ENCODE measurements at regions not wholly inside any gene's neighbourhood (a gene's known extent, or its start where the extent isn't known, plus 50 kb on each side); places are given as distances from the start of the nearest gene placed in this dataset.

DNA sequence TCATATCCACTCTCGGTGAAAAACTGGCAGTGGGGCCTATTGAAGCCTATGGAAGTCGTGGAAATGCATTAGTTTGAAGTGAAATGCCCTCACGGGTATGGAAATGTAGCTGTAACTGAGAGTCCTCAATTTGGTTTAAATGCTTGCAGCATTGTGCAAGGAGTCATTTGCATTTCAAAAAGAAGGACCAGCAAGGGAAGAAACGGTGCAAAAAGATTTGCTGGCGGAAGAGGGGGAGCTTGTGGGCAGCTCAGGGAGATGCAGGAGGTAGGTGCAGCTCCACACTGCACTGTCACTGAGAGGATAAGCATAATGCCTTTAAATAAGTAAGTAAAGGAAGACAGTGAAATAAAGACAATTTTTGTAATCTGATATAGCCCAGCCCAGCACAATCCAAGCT, 400.4 kb upstream of the DIPK2B start:
- ATAC-seq: no peak
- Histone ChIP-seq H3K4me1 (peaks cover 0 to 8% (median 0%) of the 10 kb centered on the region in 3 donors), H3K36me3 (no peaks in the 10 kb centered on the region), H3K4me3 (no peak overlapping the region), H3K9me3 (no peaks in the 10 kb centered on the region), H3K27me3 (no peaks in the 10 kb centered on the region), H3K27ac (peak overlapping the region in 2 of 4 donors; percentile 37 to 44)
- TF ChIP-seq, protein P1, sequence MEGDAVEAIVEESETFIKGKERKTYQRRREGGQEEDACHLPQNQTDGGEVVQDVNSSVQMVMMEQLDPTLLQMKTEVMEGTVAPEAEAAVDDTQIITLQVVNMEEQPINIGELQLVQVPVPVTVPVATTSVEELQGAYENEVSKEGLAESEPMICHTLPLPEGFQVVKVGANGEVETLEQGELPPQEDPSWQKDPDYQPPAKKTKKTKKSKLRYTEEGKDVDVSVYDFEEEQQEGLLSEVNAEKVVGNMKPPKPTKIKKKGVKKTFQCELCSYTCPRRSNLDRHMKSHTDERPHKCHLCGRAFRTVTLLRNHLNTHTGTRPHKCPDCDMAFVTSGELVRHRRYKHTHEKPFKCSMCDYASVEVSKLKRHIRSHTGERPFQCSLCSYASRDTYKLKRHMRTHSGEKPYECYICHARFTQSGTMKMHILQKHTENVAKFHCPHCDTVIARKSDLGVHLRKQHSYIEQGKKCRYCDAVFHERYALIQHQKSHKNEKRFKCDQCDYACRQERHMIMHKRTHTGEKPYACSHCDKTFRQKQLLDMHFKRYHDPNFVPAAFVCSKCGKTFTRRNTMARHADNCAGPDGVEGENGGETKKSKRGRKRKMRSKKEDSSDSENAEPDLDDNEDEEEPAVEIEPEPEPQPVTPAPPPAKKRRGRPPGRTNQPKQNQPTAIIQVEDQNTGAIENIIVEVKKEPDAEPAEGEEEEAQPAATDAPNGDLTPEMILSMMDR (IDR thresholded peaks at IDR 0.05): no peak
- TF ChIP-seq POLR2AphosphoS5 (IDR thresholded peaks at IDR 0.05) (no peak), EP300 (IDR thresholded peaks at IDR 0.05) (no peak)
- WGBS, 2 donors (ENCODE audit: low coverage in 1 of 2): 50 to 66% methylated on average over 2 to 5 of the region's 5 CpGs

DNA sequence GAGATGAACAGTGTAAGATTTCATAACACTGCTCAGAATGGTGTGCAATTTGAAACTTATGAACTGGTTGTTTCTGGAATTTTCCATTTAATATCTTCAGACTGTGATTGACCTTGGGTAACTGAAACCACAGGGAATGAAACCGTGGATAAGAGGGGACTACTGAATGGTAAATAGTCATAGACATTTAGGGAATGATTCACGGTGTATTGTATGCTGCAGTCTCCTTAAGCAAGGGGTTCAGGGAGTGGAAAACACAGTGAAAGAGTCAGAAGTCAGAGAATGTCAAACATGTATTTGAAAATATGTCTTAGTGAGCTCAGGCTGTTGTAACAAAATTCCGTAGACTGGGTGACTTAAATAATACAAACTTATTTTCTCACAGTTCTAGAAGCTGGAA, 398.2 kb upstream of the DIPK2B start:
- no peaks in the 10 kb centered on the region for H3K27me3 ChIP-seq
- peaks cover 0 to 8% (median 0%) of the 10 kb centered on the region in 3 donors for H3K4me1 ChIP-seq
- H3K36me3 ChIP-seq: no peaks in the 10 kb centered on the region
- H3K9me3 ChIP-seq: no peaks in the 10 kb centered on the region
- 65 to 90% methylated on average over 2 of the region's 3 CpGs for WGBS, 2 donors (ENCODE audit: low coverage in 1 of 2)
- no peak overlapping the region for H3K4me3 ChIP-seq
- H3K27ac ChIP-seq: no peak overlapping the region
- no peak for ATAC-seq
- TF ChIP-seq POLR2AphosphoS5 (IDR thresholded peaks at IDR 0.05) (no peak), POLR2A (IDR thresholded peaks at IDR 0.05) (no peak), EP300 (IDR thresholded peaks at IDR 0.05) (no peak)
- TF ChIP-seq, protein P1 (IDR thresholded peaks at IDR 0.05): no peak

DNA sequence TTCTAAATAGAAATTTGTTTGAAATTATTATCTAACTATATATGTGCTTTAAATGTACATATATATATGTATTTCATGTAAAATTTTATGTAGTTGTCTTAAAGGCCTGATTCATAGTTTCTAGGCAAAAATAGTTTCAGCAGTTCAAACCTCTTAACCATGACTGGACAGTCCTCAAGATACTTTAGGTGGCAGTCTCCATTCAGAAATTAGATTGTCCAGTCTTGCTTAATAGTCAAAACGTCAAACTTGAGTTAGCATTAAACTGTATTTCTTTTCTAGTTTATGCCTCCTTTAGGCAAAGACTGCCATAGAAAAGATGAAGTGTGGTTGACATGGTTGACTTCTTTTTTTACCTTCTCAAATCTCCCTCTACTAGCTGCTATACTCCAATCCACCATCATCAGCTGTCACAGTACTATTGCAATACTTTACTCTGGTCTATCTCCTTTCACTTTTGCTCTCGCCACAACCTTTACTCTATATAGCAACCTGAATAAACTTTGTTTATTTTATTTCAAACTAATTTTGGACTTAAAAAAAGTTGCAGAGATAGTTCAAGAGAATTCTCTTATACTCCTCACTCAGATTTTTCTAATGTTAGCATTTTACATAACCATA, 395.6 kb upstream of the DIPK2B start:
- H3K36me3 ChIP-seq: no peaks in the 10 kb centered on the region
- H3K4me3 ChIP-seq: no peak overlapping the region
- no peak overlapping the region for H3K27ac ChIP-seq
- H3K27me3 ChIP-seq: no peaks in the 10 kb centered on the region
- no peaks in the 10 kb centered on the region for H3K9me3 ChIP-seq
- TF ChIP-seq POLR2AphosphoS5 (IDR thresholded peaks at IDR 0.05) (no peak), EP300 (IDR thresholded peaks at IDR 0.05) (no peak), POLR2A (IDR thresholded peaks at IDR 0.05) (no peak)
- TF ChIP-seq, protein P1 (IDR thresholded peaks at IDR 0.05): no peak
- no peaks in the 10 kb centered on the region for H3K4me1 ChIP-seq
- no peak for ATAC-seq
- 40 to 48% methylated on average over 2 of the region's 2 CpGs for WGBS, 2 donors (ENCODE audit: low coverage in 1 of 2)

DNA sequence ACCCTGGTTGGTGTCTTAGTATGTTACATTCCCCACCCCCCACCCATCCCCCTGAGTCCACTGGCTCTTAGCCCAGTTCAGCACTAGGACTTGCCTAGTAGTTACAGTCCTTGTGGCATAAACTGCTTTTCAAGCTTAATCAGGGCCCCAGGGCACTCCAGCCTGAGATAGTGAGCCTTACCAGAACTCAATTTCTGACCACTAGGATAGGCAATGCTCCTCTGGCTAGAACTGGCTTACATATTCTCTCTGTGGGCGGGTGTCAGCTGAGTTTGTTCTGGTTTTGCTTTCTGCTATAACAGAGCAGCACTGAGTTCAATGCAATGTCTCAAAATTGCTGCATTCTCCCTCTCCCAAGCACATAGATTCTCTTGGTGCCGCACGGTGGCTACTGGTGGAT, 391.4 kb upstream of the DIPK2B start:
- H3K9me3 ChIP-seq: no peaks in the 10 kb centered on the region
- no peaks in the 10 kb centered on the region for H3K36me3 ChIP-seq
- WGBS, 2 donors (ENCODE audit: low coverage in 1 of 2): 33 to 100% methylated on average over 1 of the region's 3 CpGs
- TF ChIP-seq POLR2A (IDR thresholded peaks at IDR 0.05) (no peak), POLR2AphosphoS5 (IDR thresholded peaks at IDR 0.05) (no peak), EP300 (IDR thresholded peaks at IDR 0.05) (no peak)
- TF ChIP-seq, protein P1 (IDR thresholded peaks at IDR 0.05): no peak
- H3K4me1 ChIP-seq: no peaks in the 10 kb centered on the region
- H3K27me3 ChIP-seq: no peaks in the 10 kb centered on the region
- no peak for ATAC-seq
- H3K4me3 ChIP-seq: no peak overlapping the region
- H3K27ac ChIP-seq: no peak overlapping the region

DNA sequence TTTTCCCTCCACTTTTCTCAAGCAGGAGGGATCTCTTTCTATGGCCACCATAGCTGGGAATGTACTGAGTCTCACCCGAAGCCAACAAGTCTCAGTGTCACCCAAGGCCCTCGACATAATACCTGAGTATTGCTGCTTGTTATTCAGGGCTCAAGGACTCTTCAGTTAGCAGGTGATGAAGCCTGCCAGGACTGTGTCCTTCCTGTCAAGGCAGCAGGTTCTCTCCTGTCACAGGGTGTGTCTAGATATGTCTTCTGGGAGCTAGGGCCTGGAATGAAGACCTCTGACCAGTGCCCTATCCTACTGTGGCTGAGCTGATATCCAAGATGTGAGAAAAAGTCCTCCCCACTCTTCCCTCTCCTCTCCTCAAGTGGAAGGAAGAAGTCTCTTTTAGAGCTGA, 391.0 kb upstream of the DIPK2B start:
- Histone ChIP-seq H3K9me3 (no peaks in the 10 kb centered on the region), H3K4me1 (no peaks in the 10 kb centered on the region), H3K4me3 (no peak overlapping the region), H3K27ac (no peak overlapping the region), H3K36me3 (no peaks in the 10 kb centered on the region), H3K27me3 (no peaks in the 10 kb centered on the region)
- WGBS, 2 donors (ENCODE audit: low coverage in 1 of 2): no CpG with 5 or more reads among the region's 2 CpGs
- no peak for TF ChIP-seq POLR2A (IDR thresholded peaks at IDR 0.05)
- no peak for TF ChIP-seq POLR2AphosphoS5 (IDR thresholded peaks at IDR 0.05)
- TF ChIP-seq, protein P1 (IDR thresholded peaks at IDR 0.05): no peak
- no peak for TF ChIP-seq EP300 (IDR thresholded peaks at IDR 0.05)
- ATAC-seq: no peak
